Tibial nerve (tissue), 4 donors: ENCODE measurements at regions not wholly inside any gene's neighbourhood (a gene's known extent, or its start where the extent isn't known, plus 50 kb on each side); places are given as distances from the start of the nearest gene placed in this dataset.

ENCODE experiments used
- DNase-seq, 2 donors: peaks; one replicate each; pipeline ENCODE4 v3.0.0-alpha.2; 2019; ENCODE audit warnings: low spot score in 2 of 2
- H3K27ac ChIP-seq, 4 donors: fragments of 200-600 bp; sonication (generic) in 3 of 4; one replicate each; pipeline ENCODE4 v1.5.1; 2017 to 2019; ENCODE audit warnings: mild to moderate bottlenecking in 1 of 4
- H3K27me3 ChIP-seq, 2 donors: fragments of 200-600 bp; sonication (generic) in 1 of 2; one replicate each; pipeline versions ENCODE4 v1.5.1 to v1.6.0; 2017 to 2019
- H3K36me3 ChIP-seq, 3 donors: fragments of 200-600 bp; sonication (generic); one replicate each; pipeline ENCODE4 v1.5.1; 2018 to 2019
- H3K4me1 ChIP-seq, 4 donors: fragments of 200-600 bp; sonication (generic) in 3 of 4; one replicate each; pipeline ENCODE4 v1.5.1; 2017 to 2019
- H3K4me3 ChIP-seq, 4 donors: fragments of 200-600 bp; sonication (generic) in 3 of 4; one replicate each; pipeline ENCODE4 v1.5.1; 2017 to 2019; ENCODE audit warnings: mild to moderate bottlenecking in 1 of 4, moderate library complexity in 1 of 4
- H3K9me3 ChIP-seq, 4 donors: fragments of 200-600 bp; sonication (generic) in 3 of 4; one replicate each; pipeline ENCODE4 v1.5.1; 2017 to 2019
- EP300 ChIP-seq, 2 donors: sonication (generic); formaldehyde crosslinking; IDR thresholded peaks; one replicate each; pipeline ENCODE4 v1.6.1; 2017; ENCODE audit warnings: antibody characterized with exemption in 2 of 2, mild to moderate bottlenecking in 1 of 2
- POLR2A ChIP-seq, 2 donors: fragments of 450-650 bp; IDR thresholded peaks; one replicate each; pipeline ENCODE4 v1.6.1; 2017; ENCODE audit warnings: antibody characterized with exemption in 2 of 2, mild to moderate bottlenecking in 2 of 2, moderate library complexity in 2 of 2
- WGBS, 2 donors: methylation state at CpG; one replicate each; pipeline ENCODE4 v1.1.5; 2018; 5-methylcytosine and 5-hydroxymethylcytosine counted together
- TF ChIP-seq, protein P1 (sequence below), 5 experiments: fragments of 200-600 bp in 3 of 5; fragments of 450-650 bp in 2 of 5; sonication (generic) in 3 of 5; IDR thresholded peaks; one replicate each; pipeline ENCODE4 v1.5.1; 2016 to 2019; ENCODE audit warnings: antibody characterized with exemption in 5 of 5, mild to moderate bottlenecking in 3 of 5, moderate library complexity in 2 of 5

GRCh38 chr6:158869826-158870648, 50.9 kb upstream of the EZR start:
- peaks cover 0 to 16% (median 2%) of the 10 kb centered on the region in 4 donors for H3K4me1 ChIP-seq
- no peaks in the 10 kb centered on the region for H3K36me3 ChIP-seq
- WGBS, 2 donors = 19 to 21% methylated on average over 46 to 47 of the region's 50 CpGs
- TF ChIP-seq, protein P1, sequence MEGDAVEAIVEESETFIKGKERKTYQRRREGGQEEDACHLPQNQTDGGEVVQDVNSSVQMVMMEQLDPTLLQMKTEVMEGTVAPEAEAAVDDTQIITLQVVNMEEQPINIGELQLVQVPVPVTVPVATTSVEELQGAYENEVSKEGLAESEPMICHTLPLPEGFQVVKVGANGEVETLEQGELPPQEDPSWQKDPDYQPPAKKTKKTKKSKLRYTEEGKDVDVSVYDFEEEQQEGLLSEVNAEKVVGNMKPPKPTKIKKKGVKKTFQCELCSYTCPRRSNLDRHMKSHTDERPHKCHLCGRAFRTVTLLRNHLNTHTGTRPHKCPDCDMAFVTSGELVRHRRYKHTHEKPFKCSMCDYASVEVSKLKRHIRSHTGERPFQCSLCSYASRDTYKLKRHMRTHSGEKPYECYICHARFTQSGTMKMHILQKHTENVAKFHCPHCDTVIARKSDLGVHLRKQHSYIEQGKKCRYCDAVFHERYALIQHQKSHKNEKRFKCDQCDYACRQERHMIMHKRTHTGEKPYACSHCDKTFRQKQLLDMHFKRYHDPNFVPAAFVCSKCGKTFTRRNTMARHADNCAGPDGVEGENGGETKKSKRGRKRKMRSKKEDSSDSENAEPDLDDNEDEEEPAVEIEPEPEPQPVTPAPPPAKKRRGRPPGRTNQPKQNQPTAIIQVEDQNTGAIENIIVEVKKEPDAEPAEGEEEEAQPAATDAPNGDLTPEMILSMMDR (IDR thresholded peaks at IDR 0.05) = peak in 2 of 5 experiments; percentile 11 to 30
- TF ChIP-seq POLR2A (IDR thresholded peaks at IDR 0.05) (peak in 1 of 2 donors; percentile 7), EP300 (IDR thresholded peaks at IDR 0.05) (peak in 1 of 2 donors; percentile 50)
- H3K9me3 ChIP-seq = no peaks in the 10 kb centered on the region
- DNase-seq = peak in 1 of 2 donors; percentile 72
- H3K4me3 ChIP-seq = peak overlapping the region; percentile 34 to 61 (median 40)
- no peaks in the 10 kb centered on the region for H3K27me3 ChIP-seq
- peak overlapping the region; percentile 60 to 92 (median 90) for H3K27ac ChIP-seq

DNA sequence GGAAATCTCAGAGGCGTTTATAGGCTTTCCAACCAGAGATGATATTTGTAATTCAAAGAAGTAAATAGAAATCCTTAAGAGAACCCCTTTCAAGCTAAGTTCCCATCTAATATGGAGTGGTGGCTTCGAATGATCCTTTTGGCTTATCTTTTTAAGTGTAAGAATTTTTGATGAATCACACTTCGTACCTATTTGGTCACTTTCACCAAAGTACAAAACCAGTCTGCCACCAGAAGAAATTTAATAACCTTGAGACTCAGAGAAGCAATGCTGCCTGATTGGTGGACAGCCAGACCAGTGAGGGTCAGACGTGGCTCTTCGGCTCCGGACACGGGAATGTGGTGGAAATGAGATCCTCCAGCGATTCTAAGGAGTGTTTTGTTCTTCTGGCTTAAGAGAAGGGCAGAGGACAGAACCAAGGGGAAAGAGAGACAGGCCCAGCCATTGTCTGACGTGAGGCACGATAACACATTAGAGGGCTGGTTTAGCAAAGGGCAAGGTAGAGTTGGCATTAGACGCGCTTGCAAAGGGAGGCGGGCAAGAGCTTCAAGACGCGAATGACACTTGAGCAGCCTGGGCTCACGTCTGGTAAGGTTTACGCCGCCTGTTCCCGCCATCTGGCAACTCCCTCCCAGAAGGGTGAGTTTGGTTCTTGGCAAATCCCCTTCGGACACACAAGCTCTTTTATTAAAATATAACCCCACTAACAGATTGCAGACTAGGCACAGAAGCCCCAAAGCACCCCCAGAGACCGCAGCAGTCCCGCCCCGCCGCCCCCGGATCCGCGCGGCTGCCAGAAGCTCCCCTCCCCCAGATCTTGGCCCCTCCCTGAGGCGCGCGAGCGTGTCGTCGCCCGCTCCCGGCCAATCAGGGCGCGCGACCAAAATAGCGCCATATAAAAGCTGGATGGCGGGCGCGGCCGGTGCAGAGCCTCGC, 50.0 kb upstream of the EZR start:
- Histone ChIP-seq H3K36me3 (no peaks in the 10 kb centered on the region), H3K27ac (peak overlapping the region; percentile 60 to 92 (median 90))
- DNase-seq = peak in 1 of 2 donors; percentile 69

More for the DNA sequence above, 50.0 kb upstream of the EZR start:
- WGBS, 2 donors = 10 to 11% methylated on average over 38 to 40 of the region's 45 CpGs
- TF ChIP-seq EP300 (IDR thresholded peaks at IDR 0.05) (peak; percentile 32 to 38), POLR2A (IDR thresholded peaks at IDR 0.05) (no peak)
- Histone ChIP-seq H3K4me1 (peaks cover 0 to 16% (median 2%) of the 10 kb centered on the region in 4 donors), H3K4me3 (peak overlapping the region; percentile 34 to 61 (median 40)), H3K9me3 (no peaks in the 10 kb centered on the region), H3K27me3 (no peaks in the 10 kb centered on the region)
